ENCODE measurements at regions not wholly inside any gene's neighbourhood (a gene's known extent, or its start where the extent isn't known, plus 50 kb on each side); places are given as distances from the start of the nearest gene placed in this dataset.
"Not testable (repeated sequence)": the region's sequence is repeated elsewhere in the genome, so short reads cannot be mapped to it uniquely, and the experiment has no call there.

GRCh38 chr5:136569875-136570274 is 204.5 kb upstream of the TRPC7 start:
- not testable (repeated sequence) for TF ChIP-seq CTCF (conservative IDR thresholded peaks at IDR 0.05; ENCODE audit: low read depth, low read length); EZH2 (IDR thresholded peaks at IDR 0.05; ENCODE audit: borderline replicate concordance, low read depth, low read length, poor library complexity, severe bottlenecking)

Data from A673 (cell line).